Esophagus squamous epithelium (tissue), 4 donors: ENCODE measurements at regions not wholly inside any gene's neighbourhood (a gene's known extent, or its start where the extent isn't known, plus 50 kb on each side); places are given as distances from the start of the nearest gene placed in this dataset.
"Not testable (repeated sequence)": the region's sequence is repeated elsewhere in the genome, so short reads cannot be mapped to it uniquely, and the experiment has no call there.

Experiments
- CTCF ChIP-seq, 6 experiments: fragments of 450-650 bp in 4 of 6; fragments of 200-600 bp in 2 of 6; sonication (generic) in 2 of 6; IDR thresholded peaks; one replicate each; pipeline ENCODE4 v1.5.1; 2016 to 2019; ENCODE audit warnings: antibody characterized with exemption in 6 of 6, mild to moderate bottlenecking in 4 of 6, moderate library complexity in 4 of 6
- POLR2A ChIP-seq, 4 donors: fragments of 450-650 bp; IDR thresholded peaks; one replicate each; pipeline ENCODE4 v1.6.1; 2017; ENCODE audit warnings: antibody characterized with exemption in 4 of 4, mild to moderate bottlenecking in 4 of 4, moderate library complexity in 3 of 4

- TF ChIP-seq CTCF, POLR2A (IDR thresholded peaks at IDR 0.05): not testable (repeated sequence)
Measured at GRCh38 chr1:148267066-148267465, 115.0 kb upstream of the NBPF11 start.
